Erythroblast (primary cell): ENCODE measurements at regions not wholly inside any gene's neighbourhood (a gene's known extent, or its start where the extent isn't known, plus 50 kb on each side); places are given as distances from the start of the nearest gene placed in this dataset.

ENCODE experiments used
- DNase-seq, 2 experiments: peaks; one replicate each; lab custom pipeline; 2025; lab: John Stamatoyannopoulos, UW
- GATA1 ChIP-seq: IDR thresholded peaks from 2 replicates; pipeline ENCODE4 v1.6.1; 2011; ENCODE audit warnings: low read depth, mild to moderate bottlenecking, control low read depth, low read length, moderate library complexity
- POLR2A ChIP-seq: IDR thresholded peaks from 2 replicates; pipeline ENCODE4 v1.6.1; 2011; ENCODE audit warnings: mild to moderate bottlenecking, low read length

GRCh38 chr13:104295537-104295936, 1229.3 kb upstream of the SLC10A2 start:
- DNase-seq = no peak
- TF ChIP-seq POLR2A (no peak), GATA1 (no peak)

GRCh38 chr13:104289400-104289799, 1223.2 kb upstream of the SLC10A2 start:
- DNase-seq = no peak
- TF ChIP-seq POLR2A (no peak), GATA1 (no peak)

DNA sequence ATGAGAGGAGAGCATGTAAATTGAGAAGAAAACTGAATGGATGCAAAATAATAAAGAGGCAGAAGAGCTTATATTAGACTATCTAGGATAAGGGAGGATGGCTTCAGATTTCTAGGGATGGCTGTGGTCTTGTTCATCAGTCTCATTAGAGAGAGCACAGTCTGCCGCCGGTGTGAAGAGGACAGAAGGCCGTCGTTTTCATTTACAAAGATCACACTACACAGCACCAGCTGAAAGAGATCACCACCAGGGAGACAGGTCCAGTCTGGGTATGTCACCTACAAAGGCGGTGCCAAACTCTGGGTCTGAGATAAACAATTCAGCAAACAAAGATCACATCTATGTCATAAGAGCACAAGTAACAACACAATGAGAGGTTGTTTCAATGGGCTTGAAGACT, 1222.3 kb upstream of the SLC10A2 start:
- TF ChIP-seq POLR2A = no peak
- no peak for TF ChIP-seq GATA1
- no peak for DNase-seq

- DNase-seq = no peak
- TF ChIP-seq POLR2A = no peak
- no peak for TF ChIP-seq GATA1
These were observed 1220.5 kb upstream of the SLC10A2 start for GRCh38 chr13:104286566-104287290.

DNA sequence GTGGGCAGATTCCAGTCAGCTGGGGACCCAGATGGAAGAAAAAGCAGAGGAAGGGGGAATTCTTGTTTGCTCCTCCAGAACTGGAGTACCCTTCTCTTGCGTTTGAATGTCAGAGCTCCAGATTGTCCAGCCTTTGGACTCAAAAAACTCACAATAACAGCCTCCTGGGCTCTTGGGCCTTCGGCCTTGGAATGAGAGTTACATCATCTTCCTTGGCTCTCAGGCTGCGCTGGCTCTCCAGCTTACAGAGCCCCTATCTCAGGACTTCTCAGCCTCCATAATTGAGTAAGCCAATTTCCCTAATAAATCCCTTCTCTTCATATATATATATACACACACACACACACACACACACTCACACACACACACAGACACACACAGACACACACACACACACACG, 1215.7 kb upstream of the SLC10A2 start:
- TF ChIP-seq GATA1 = no peak
- TF ChIP-seq POLR2A = no peak
- DNase-seq = no peak

DNA sequence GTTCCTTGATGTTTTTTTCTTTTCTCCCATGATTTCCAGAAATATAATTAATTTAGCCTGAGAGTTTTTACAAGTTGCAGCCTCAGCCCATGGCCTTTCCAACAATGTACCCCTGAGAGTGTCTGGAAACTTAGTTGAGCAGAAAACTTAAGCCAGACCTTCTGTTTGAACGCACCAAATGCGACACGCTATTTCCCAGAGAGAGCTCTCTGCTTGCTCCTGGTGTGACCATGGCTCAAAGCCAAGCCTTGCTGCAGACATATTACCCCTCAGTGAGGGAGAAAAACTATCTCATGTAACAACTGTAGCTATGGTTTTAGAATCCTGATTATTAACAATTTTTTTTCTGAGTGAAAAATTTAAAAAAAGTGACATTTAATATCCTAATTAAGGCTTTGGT, 1204.5 kb upstream of the SLC10A2 start:
- no peak for TF ChIP-seq POLR2A
- TF ChIP-seq GATA1 = no peak
- DNase-seq = no peak

- no peak for DNase-seq
- TF ChIP-seq POLR2A (no peak), GATA1 (no peak)
These were observed 1201.1 kb upstream of the SLC10A2 start for GRCh38 chr13:104267206-104267811.

DNA sequence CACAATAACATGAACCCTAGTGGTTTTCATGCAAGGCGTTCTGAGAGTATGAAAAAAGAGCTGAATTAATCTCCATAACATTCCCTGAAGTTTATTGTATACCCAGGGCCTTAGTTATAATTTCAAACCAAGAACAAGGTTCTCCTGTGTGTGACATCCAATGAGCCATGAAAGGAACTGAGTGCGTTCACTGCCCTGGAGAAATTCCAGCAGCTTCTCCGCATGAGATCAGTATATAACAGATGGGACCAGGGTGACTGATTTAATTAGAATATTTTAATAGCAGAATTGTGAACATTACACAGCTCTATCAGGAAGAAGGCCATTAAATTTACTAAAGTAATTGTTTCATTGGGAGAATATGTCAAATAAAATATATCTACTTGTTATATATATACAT, 1190.5 kb upstream of the SLC10A2 start:
- TF ChIP-seq GATA1 (no peak), POLR2A (no peak)
- DNase-seq = no peak

GRCh38 chr13:104253063-104253680, 1187.0 kb upstream of the SLC10A2 start:
- no peak for TF ChIP-seq POLR2A
- TF ChIP-seq GATA1 = no peak
- DNase-seq = no peak

- no peak for DNase-seq
- TF ChIP-seq GATA1 (no peak), POLR2A (no peak)
These were observed 1185.7 kb upstream of the SLC10A2 start for GRCh38 chr13:104251931-104252330.

- no peak for DNase-seq
- TF ChIP-seq POLR2A = no peak
- no peak for TF ChIP-seq GATA1
These were observed 1180.7 kb upstream of the SLC10A2 start for GRCh38 chr13:104246955-104247354.

- no peak for DNase-seq
- TF ChIP-seq POLR2A = no peak
These were observed 1140.3 kb upstream of the SLC10A2 start for GRCh38 chr13:104206450-104207044.

- DNase-seq = no peak
- TF ChIP-seq GATA1 (no peak), POLR2A (no peak)
These were observed 1138.0 kb upstream of the SLC10A2 start for GRCh38 chr13:104204177-104204576.

DNA sequence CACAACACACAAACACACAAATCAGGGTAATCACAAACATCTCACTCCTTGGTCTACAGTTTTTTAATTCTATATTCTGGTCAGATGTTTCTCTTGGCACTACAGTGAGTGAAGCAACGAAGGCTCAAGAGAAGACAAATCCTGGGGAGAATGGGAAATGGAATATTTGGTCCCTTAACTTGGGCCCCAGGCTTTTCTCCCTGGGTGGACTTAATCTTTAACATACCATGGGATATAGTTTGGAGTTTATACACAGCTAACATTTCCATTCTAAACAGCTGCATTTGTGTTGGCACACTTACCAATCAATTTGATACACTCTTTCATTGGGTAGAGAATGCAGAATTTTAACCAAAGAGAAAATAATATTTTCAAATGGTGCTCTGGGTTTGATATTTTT, 1132.6 kb upstream of the SLC10A2 start:
- no peak for DNase-seq

More for the DNA sequence above, 1132.6 kb upstream of the SLC10A2 start:
- TF ChIP-seq GATA1 = no peak
- TF ChIP-seq POLR2A = no peak
